C4-2B (cell line): ENCODE measurements at regions not wholly inside any gene's neighbourhood (a gene's known extent, or its start where the extent isn't known, plus 50 kb on each side); places are given as distances from the start of the nearest gene placed in this dataset.

Experiments used
- ZFX ChIP-seq: fragments of 450-650 bp; IDR thresholded peaks from 2 replicates; pipeline ENCODE4 v1.6.1; 2017
- TF ChIP-seq, protein P1 (sequence below): fragments of 450-650 bp; conservative IDR thresholded peaks from 2 replicates; pipeline ENCODE4 v1.5.1; 2017; ENCODE audit warnings: mild to moderate bottlenecking

DNA sequence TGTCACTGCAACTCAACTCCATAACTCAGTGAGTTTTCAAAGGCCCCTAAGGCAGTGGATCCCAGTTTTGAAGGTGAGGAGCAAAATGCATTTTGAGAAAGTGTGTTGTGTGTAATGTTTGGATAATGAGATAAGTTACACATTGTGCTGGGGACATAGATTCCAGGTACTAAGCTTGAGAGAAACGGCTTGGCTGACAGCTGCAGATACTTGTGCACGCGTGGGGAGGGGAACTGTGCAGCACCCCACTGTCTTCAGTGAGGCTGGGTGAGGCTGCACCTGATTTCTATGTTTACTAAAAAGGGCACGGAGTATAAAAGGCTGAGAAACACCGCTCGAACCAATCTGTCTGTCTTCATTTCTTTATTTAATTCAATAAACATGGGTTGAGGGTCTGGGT is 254.0 kb upstream of the COPS8 start:
- TF ChIP-seq, protein P1, sequence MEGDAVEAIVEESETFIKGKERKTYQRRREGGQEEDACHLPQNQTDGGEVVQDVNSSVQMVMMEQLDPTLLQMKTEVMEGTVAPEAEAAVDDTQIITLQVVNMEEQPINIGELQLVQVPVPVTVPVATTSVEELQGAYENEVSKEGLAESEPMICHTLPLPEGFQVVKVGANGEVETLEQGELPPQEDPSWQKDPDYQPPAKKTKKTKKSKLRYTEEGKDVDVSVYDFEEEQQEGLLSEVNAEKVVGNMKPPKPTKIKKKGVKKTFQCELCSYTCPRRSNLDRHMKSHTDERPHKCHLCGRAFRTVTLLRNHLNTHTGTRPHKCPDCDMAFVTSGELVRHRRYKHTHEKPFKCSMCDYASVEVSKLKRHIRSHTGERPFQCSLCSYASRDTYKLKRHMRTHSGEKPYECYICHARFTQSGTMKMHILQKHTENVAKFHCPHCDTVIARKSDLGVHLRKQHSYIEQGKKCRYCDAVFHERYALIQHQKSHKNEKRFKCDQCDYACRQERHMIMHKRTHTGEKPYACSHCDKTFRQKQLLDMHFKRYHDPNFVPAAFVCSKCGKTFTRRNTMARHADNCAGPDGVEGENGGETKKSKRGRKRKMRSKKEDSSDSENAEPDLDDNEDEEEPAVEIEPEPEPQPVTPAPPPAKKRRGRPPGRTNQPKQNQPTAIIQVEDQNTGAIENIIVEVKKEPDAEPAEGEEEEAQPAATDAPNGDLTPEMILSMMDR = no peak
- no peak for TF ChIP-seq ZFX
